Activated CD4-positive, alpha-beta T cell treated with anti-CD3 and anti-CD28 coated beads, Interleukin-2, amount 10 ng/mL, durations not matched to agents 7 days and 5 days (primary cell): ENCODE measurements at regions not wholly inside any gene's neighbourhood (a gene's known extent, or its start where the extent isn't known, plus 50 kb on each side); places are given as distances from the start of the nearest gene placed in this dataset.
"Not testable (repeated sequence)": the region's sequence is repeated elsewhere in the genome, so short reads cannot be mapped to it uniquely, and the experiment has no call there.

Experiments
- CTCF ChIA-PET: fragments of 350-600 bp; sonication (Branson Sonifier 250); formaldehyde crosslinking; loops from one replicate; lab custom pipeline; 2021; ENCODE audit warnings: antibody characterized with exemption; lab: Charles Lee
- POLR2A ChIA-PET: fragments of 350-600 bp; sonication (Branson Sonifier 250); formaldehyde crosslinking; loops from one replicate; lab custom pipeline; 2021; ENCODE audit warnings: antibody characterized with exemption; lab: Charles Lee
- DNase-seq: peaks from one replicate; pipeline ENCODE4 v3.0.0-alpha.2; 2020
- H3K27ac Mint-ChIP-seq: one replicate; pipeline ENCODE4 v1.8.0; 2021; ENCODE audit warnings: mild to moderate bottlenecking, moderate library complexity, mixed read lengths
- H3K27me3 Mint-ChIP-seq: one replicate; pipeline ENCODE4 v1.8.0; 2021; ENCODE audit warnings: mixed read lengths
- H3K36me3 Mint-ChIP-seq: one replicate; pipeline ENCODE4 v1.8.0; 2021; ENCODE audit warnings: low read depth, mixed read lengths
- H3K4me1 Mint-ChIP-seq: one replicate; pipeline ENCODE4 v1.8.0; 2021; ENCODE audit warnings: mixed read lengths
- H3K4me3 Mint-ChIP-seq: one replicate; pipeline ENCODE4 v1.8.0; 2021; ENCODE audit warnings: mild to moderate bottlenecking, moderate library complexity, mixed read lengths
- H3K9me3 Mint-ChIP-seq: one replicate; pipeline ENCODE4 v1.8.0; 2021; ENCODE audit warnings: mixed read lengths

- H3K36me3 Mint-ChIP-seq = no peaks in the 10 kb centered on the region
- peaks cover 7% of the 10 kb centered on the region for H3K9me3 Mint-ChIP-seq
- H3K4me3 Mint-ChIP-seq = no peak overlapping the region
- DNase-seq = no peak
- ChIA-PET CTCF (no interaction called here), POLR2A (no interaction called here)
- no peaks in the 10 kb centered on the region for H3K27me3 Mint-ChIP-seq
- no peak overlapping the region for H3K27ac Mint-ChIP-seq
- H3K4me1 Mint-ChIP-seq = no peaks in the 10 kb centered on the region
Measured at GRCh38 chrX:94814216-94814615, 1140.2 kb downstream of the FAM133A start.

- Mint-ChIP-seq H3K27me3 (no peaks in the 10 kb centered on the region), H3K4me3 (no peak overlapping the region), H3K4me1 (no peaks in the 10 kb centered on the region), H3K9me3 (no peaks in the 10 kb centered on the region), H3K27ac (no peak overlapping the region), H3K36me3 (no peaks in the 10 kb centered on the region)
- CTCF ChIA-PET = no interaction called here
- POLR2A ChIA-PET = no interaction called here
- DNase-seq = no peak
Measured at GRCh38 chrX:94830717-94831116, 1156.7 kb downstream of the FAM133A start.

GRCh38 chrX:94831364-94831763 lies 1157.4 kb downstream of the FAM133A start:
- H3K36me3 Mint-ChIP-seq = no peaks in the 10 kb centered on the region
- no peaks in the 10 kb centered on the region for H3K9me3 Mint-ChIP-seq
- CTCF ChIA-PET = no interaction called here
- H3K4me3 Mint-ChIP-seq = no peak overlapping the region
- POLR2A ChIA-PET = no interaction called here
- H3K4me1 Mint-ChIP-seq = no peaks in the 10 kb centered on the region
- H3K27me3 Mint-ChIP-seq = no peaks in the 10 kb centered on the region
- H3K27ac Mint-ChIP-seq = no peak overlapping the region
- DNase-seq = no peak

GRCh38 chrX:94834226-94834625 lies 1160.2 kb downstream of the FAM133A start:
- CTCF ChIA-PET = no interaction called here
- DNase-seq = no peak
- POLR2A ChIA-PET = no interaction called here
- no peaks in the 10 kb centered on the region for H3K36me3 Mint-ChIP-seq
- H3K27ac Mint-ChIP-seq = no peak overlapping the region
- H3K9me3 Mint-ChIP-seq = peaks cover 2% of the 10 kb centered on the region
- no peaks in the 10 kb centered on the region for H3K4me1 Mint-ChIP-seq
- no peak overlapping the region for H3K4me3 Mint-ChIP-seq
- H3K27me3 Mint-ChIP-seq = no peaks in the 10 kb centered on the region

GRCh38 chrX:94850811-94851210 lies 1176.8 kb downstream of the FAM133A start:
- Mint-ChIP-seq H3K27ac (no peak overlapping the region), H3K4me1 (no peaks in the 10 kb centered on the region), H3K4me3 (no peak overlapping the region), H3K27me3 (no peaks in the 10 kb centered on the region), H3K36me3 (no peaks in the 10 kb centered on the region), H3K9me3 (no peaks in the 10 kb centered on the region)
- POLR2A ChIA-PET = no interaction called here
- no peak for DNase-seq
- CTCF ChIA-PET = no interaction called here

- Mint-ChIP-seq H3K36me3 (no peaks in the 10 kb centered on the region), H3K27me3 (no peaks in the 10 kb centered on the region), H3K9me3 (no peaks in the 10 kb centered on the region), H3K4me3 (no peak overlapping the region), H3K27ac (no peak overlapping the region), H3K4me1 (no peaks in the 10 kb centered on the region)
- no peak for DNase-seq
- ChIA-PET POLR2A (no interaction called here), CTCF (no interaction called here)
Measured at GRCh38 chrX:94854251-94854650, 1180.2 kb downstream of the FAM133A start.

GRCh38 chrX:94862470-94862869 lies 1188.5 kb downstream of the FAM133A start:
- H3K27me3 Mint-ChIP-seq, H3K27ac Mint-ChIP-seq, H3K36me3 Mint-ChIP-seq, H3K4me1 Mint-ChIP-seq, H3K4me3 Mint-ChIP-seq, H3K9me3 Mint-ChIP-seq, DNase-seq, POLR2A ChIA-PET, CTCF ChIA-PET: not testable (repeated sequence)

- no peaks in the 10 kb centered on the region for H3K4me1 Mint-ChIP-seq
- no peaks in the 10 kb centered on the region for H3K27me3 Mint-ChIP-seq
- DNase-seq = no peak
- H3K9me3 Mint-ChIP-seq = peaks cover 7% of the 10 kb centered on the region
- CTCF ChIA-PET = no interaction called here
- POLR2A ChIA-PET = no interaction called here
- no peaks in the 10 kb centered on the region for H3K36me3 Mint-ChIP-seq
- H3K27ac Mint-ChIP-seq = no peak overlapping the region
- no peak overlapping the region for H3K4me3 Mint-ChIP-seq
Measured at GRCh38 chrX:94871640-94872039, 1197.6 kb downstream of the FAM133A start.

GRCh38 chrX:94901849-94902248 lies 1227.8 kb downstream of the FAM133A start:
- H3K27me3 Mint-ChIP-seq = no peaks in the 10 kb centered on the region
- no peak overlapping the region for H3K4me3 Mint-ChIP-seq
- H3K36me3 Mint-ChIP-seq = no peaks in the 10 kb centered on the region
- CTCF ChIA-PET = no interaction called here
- no peaks in the 10 kb centered on the region for H3K9me3 Mint-ChIP-seq
- H3K27ac Mint-ChIP-seq = no peak overlapping the region
- no peak for DNase-seq
- POLR2A ChIA-PET = no interaction called here
- H3K4me1 Mint-ChIP-seq = no peaks in the 10 kb centered on the region

- no peak overlapping the region for H3K4me3 Mint-ChIP-seq
- ChIA-PET CTCF (no interaction called here), POLR2A (no interaction called here)
- no peaks in the 10 kb centered on the region for H3K36me3 Mint-ChIP-seq
- no peak for DNase-seq
- H3K27ac Mint-ChIP-seq = no peak overlapping the region
- H3K27me3 Mint-ChIP-seq = no peaks in the 10 kb centered on the region
- H3K9me3 Mint-ChIP-seq = no peaks in the 10 kb centered on the region
- no peaks in the 10 kb centered on the region for H3K4me1 Mint-ChIP-seq
Measured at GRCh38 chrX:94908171-94908570, 1234.2 kb downstream of the FAM133A start.

GRCh38 chrX:94908648-94909047 lies 1234.6 kb downstream of the FAM133A start:
- CTCF ChIA-PET = no interaction called here
- Mint-ChIP-seq H3K27ac (no peak overlapping the region), H3K4me3 (no peak overlapping the region), H3K27me3 (no peaks in the 10 kb centered on the region), H3K4me1 (no peaks in the 10 kb centered on the region), H3K36me3 (no peaks in the 10 kb centered on the region), H3K9me3 (no peaks in the 10 kb centered on the region)
- POLR2A ChIA-PET = no interaction called here
- no peak for DNase-seq

GRCh38 chrX:94914235-94914634 lies 1240.2 kb downstream of the FAM133A start:
- Mint-ChIP-seq H3K4me1 (no peaks in the 10 kb centered on the region), H3K27me3 (no peaks in the 10 kb centered on the region), H3K36me3 (no peaks in the 10 kb centered on the region), H3K9me3 (no peaks in the 10 kb centered on the region), H3K27ac (no peak overlapping the region), H3K4me3 (no peak overlapping the region)
- DNase-seq = no peak
- POLR2A ChIA-PET = no interaction called here
- CTCF ChIA-PET = no interaction called here

GRCh38 chrX:94932278-94932965 lies 1258.4 kb downstream of the FAM133A start:
- Mint-ChIP-seq H3K27ac (no peak overlapping the region), H3K27me3 (no peaks in the 10 kb centered on the region), H3K36me3 (no peaks in the 10 kb centered on the region), H3K9me3 (no peaks in the 10 kb centered on the region), H3K4me1 (no peaks in the 10 kb centered on the region), H3K4me3 (no peak overlapping the region)
- DNase-seq = no peak
- ChIA-PET CTCF (no interaction called here), POLR2A (no interaction called here)

- CTCF ChIA-PET = no interaction called here
- POLR2A ChIA-PET = no interaction called here
- no peaks in the 10 kb centered on the region for H3K27me3 Mint-ChIP-seq
- no peaks in the 10 kb centered on the region for H3K9me3 Mint-ChIP-seq
- no peaks in the 10 kb centered on the region for H3K36me3 Mint-ChIP-seq
- no peak for DNase-seq
- H3K4me3 Mint-ChIP-seq = no peak overlapping the region
- no peak overlapping the region for H3K27ac Mint-ChIP-seq
- no peaks in the 10 kb centered on the region for H3K4me1 Mint-ChIP-seq
Measured at GRCh38 chrX:94936722-94937121, 1262.7 kb downstream of the FAM133A start.
